ENCODE measurements at regions not wholly inside any gene's neighbourhood (a gene's known extent, or its start where the extent isn't known, plus 50 kb on each side); places are given as distances from the start of the nearest gene placed in this dataset.

DNA sequence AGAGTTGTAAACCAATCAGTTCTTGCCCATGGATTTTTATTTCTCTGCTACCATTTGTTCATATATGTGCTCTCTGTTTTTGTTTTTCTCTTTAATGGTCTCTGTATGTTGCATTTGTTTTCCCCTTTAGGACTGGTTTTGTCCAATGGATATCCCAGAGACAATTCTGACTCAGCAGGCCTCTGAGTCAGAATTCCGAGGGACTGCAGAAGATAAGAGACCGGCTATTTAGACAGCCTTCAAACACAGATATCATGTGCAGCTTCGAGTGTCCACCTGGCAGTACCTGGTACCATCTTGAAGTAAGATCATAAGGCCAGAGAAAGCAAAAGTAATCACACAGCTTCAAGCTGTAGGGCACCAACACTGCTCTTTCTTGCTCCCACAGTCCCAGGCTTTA lies 125.5 kb downstream of the ELOVL4 start:
- TF ChIP-seq CTCF (IDR thresholded peaks at IDR 0.05; ENCODE audit: low read depth, low read length), result no peak
- no peak for TF ChIP-seq POLR2A (IDR thresholded peaks at IDR 0.05; ENCODE audit: extremely low read depth, insufficient read length)
- TF ChIP-seq MYC (IDR thresholded peaks at IDR 0.05; ENCODE audit: low read depth, low read length), result no peak
- TF ChIP-seq, protein P1, sequence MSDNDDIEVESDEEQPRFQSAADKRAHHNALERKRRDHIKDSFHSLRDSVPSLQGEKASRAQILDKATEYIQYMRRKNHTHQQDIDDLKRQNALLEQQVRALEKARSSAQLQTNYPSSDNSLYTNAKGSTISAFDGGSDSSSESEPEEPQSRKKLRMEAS (IDR thresholded peaks at IDR 0.05; ENCODE audit: low read depth, low read length), result no peak
